Astrocyte of the cerebellum (primary cell): ENCODE measurements at regions not wholly inside any gene's neighbourhood (a gene's known extent, or its start where the extent isn't known, plus 50 kb on each side); places are given as distances from the start of the nearest gene placed in this dataset.
"Not testable (repeated sequence)": the region's sequence is repeated elsewhere in the genome, so short reads cannot be mapped to it uniquely, and the experiment has no call there.

Experiments
- DNase-seq: peaks from one replicate; pipeline ENCODE4 v3.0.0-alpha.2; 2011; ENCODE audit warnings: low read depth
- H3K4me3 ChIP-seq: 2 replicates; pipeline ENCODE4 v1.5.1; 2011; ENCODE audit warnings: mild to moderate bottlenecking, low read depth, low read length, moderate library complexity
- CTCF ChIP-seq: IDR thresholded peaks from 2 replicates; pipeline ENCODE4 v1.5.1; 2012; ENCODE audit warnings: low read length, low read depth, moderate library complexity, mild to moderate bottlenecking; ENCODE audit errors: missing control alignments
- in situ Hi-C: cut with HindIII; loops from 2 replicates; pipeline ENCODE4 v1.10.0; 2017; ENCODE audit warnings: low sequenced_read_pairs

GRCh38 chr2:194380011-194380410 lies 1277.0 kb upstream of the SLC39A10 start:
- no peak for TF ChIP-seq CTCF
- in situ Hi-C loops, result no loop called here
- H3K4me3 ChIP-seq, result no peak overlapping the region
- no peak for DNase-seq

GRCh38 chr2:194367390-194367789 lies 1289.6 kb upstream of the SLC39A10 start:
- DNase-seq, H3K4me3 ChIP-seq, in situ Hi-C loops: not testable (repeated sequence)

GRCh38 chr2:194363878-194364277 lies 1293.1 kb upstream of the SLC39A10 start:
- TF ChIP-seq CTCF, result no peak

GRCh38 chr2:194363295-194363694 lies 1293.7 kb upstream of the SLC39A10 start:
- no peak for DNase-seq
- TF ChIP-seq CTCF, result no peak
- in situ Hi-C loops, result no loop called here

More at GRCh38 chr2:194363878-194364277, 1293.1 kb upstream of the SLC39A10 start:
- no peak for DNase-seq
- H3K4me3 ChIP-seq, result no peak overlapping the region
- in situ Hi-C loops, result no loop called here

GRCh38 chr2:194352505-194352904 lies 1304.5 kb upstream of the SLC39A10 start:
- TF ChIP-seq CTCF, result no peak
- in situ Hi-C loops, result no loop called here

More at GRCh38 chr2:194363295-194363694, 1293.7 kb upstream of the SLC39A10 start:
- H3K4me3 ChIP-seq, result no peak overlapping the region

GRCh38 chr2:194346193-194346592 lies 1310.8 kb upstream of the SLC39A10 start:
- in situ Hi-C loops, result no loop called here
- no peak for TF ChIP-seq CTCF
- no peak overlapping the region for H3K4me3 ChIP-seq
- no peak for DNase-seq

More at GRCh38 chr2:194352505-194352904, 1304.5 kb upstream of the SLC39A10 start:
- DNase-seq, result no peak
- H3K4me3 ChIP-seq, result no peak overlapping the region

- no peak for TF ChIP-seq CTCF
- H3K4me3 ChIP-seq, result no peak overlapping the region
- no peak for DNase-seq
- in situ Hi-C loops, result no loop called here
Measured at GRCh38 chr2:194345347-194345746, 1311.7 kb upstream of the SLC39A10 start.
